Glutamatergic neuron (in vitro differentiated cells): ENCODE measurements at regions not wholly inside any gene's neighbourhood (a gene's known extent, or its start where the extent isn't known, plus 50 kb on each side); places are given as distances from the start of the nearest gene placed in this dataset.

Experiments used
- DNase-seq: peaks from one replicate; pipeline ENCODE4 v3.0.0; 2022
- H3K27ac Mint-ChIP-seq: one replicate; pipeline ENCODE4 v1.8.0; 2020; ENCODE audit warnings: mild to moderate bottlenecking, mixed read lengths, inconsistent platforms; ENCODE audit not compliant: unreplicated experiment
- H3K27me3 Mint-ChIP-seq: one replicate; pipeline ENCODE4 v1.8.0; 2020; ENCODE audit warnings: mild to moderate bottlenecking, moderate library complexity, mixed read lengths, inconsistent platforms; ENCODE audit not compliant: unreplicated experiment
- H3K36me3 Mint-ChIP-seq: one replicate; pipeline ENCODE4 v1.8.0; 2020; ENCODE audit warnings: mild to moderate bottlenecking, mixed read lengths, inconsistent platforms; ENCODE audit not compliant: unreplicated experiment
- H3K4me1 Mint-ChIP-seq: one replicate; pipeline ENCODE4 v1.8.0; 2020; ENCODE audit warnings: mild to moderate bottlenecking, low read depth, mixed read lengths, inconsistent platforms; ENCODE audit not compliant: unreplicated experiment
- H3K4me3 Mint-ChIP-seq: one replicate; pipeline ENCODE4 v1.8.0; 2020; ENCODE audit warnings: mild to moderate bottlenecking, mixed read lengths, inconsistent platforms; ENCODE audit not compliant: unreplicated experiment
- H3K9me3 Mint-ChIP-seq: one replicate; pipeline ENCODE4 v1.8.0; 2020; ENCODE audit warnings: mild to moderate bottlenecking, moderate library complexity, mixed read lengths, inconsistent platforms; ENCODE audit not compliant: unreplicated experiment
- CTCF ChIP-seq: fragments of 200-600 bp; sonication (generic); IDR thresholded peaks from one replicate; pipeline ENCODE4 v1.5.0; 2021; ENCODE audit not compliant: partially characterized antibody, unreplicated experiment

GRCh38 chr11:38461751-38462150 is 1863.7 kb upstream of the RAG2 start:
- Mint-ChIP-seq H3K36me3 (no peaks in the 10 kb centered on the region), H3K4me3 (no peak overlapping the region), H3K9me3 (no peaks in the 10 kb centered on the region), H3K27ac (no peak overlapping the region), H3K4me1 (no peaks in the 10 kb centered on the region), H3K27me3 (no peaks in the 10 kb centered on the region)
- no peak for TF ChIP-seq CTCF
- DNase-seq, result no peak

- H3K4me3 Mint-ChIP-seq, result no peak overlapping the region
- H3K27ac Mint-ChIP-seq, result no peak overlapping the region
- no peaks in the 10 kb centered on the region for H3K4me1 Mint-ChIP-seq
- H3K9me3 Mint-ChIP-seq, result no peaks in the 10 kb centered on the region
- DNase-seq, result peak; percentile 23
- no peaks in the 10 kb centered on the region for H3K27me3 Mint-ChIP-seq
- TF ChIP-seq CTCF, result no peak
- no peaks in the 10 kb centered on the region for H3K36me3 Mint-ChIP-seq
Observed at GRCh38 chr11:38460896-38461295, 1862.9 kb upstream of the RAG2 start.

- Mint-ChIP-seq H3K27me3 (no peaks in the 10 kb centered on the region), H3K36me3 (no peaks in the 10 kb centered on the region), H3K9me3 (no peaks in the 10 kb centered on the region), H3K27ac (no peak overlapping the region), H3K4me3 (no peak overlapping the region), H3K4me1 (no peaks in the 10 kb centered on the region)
- no peak for TF ChIP-seq CTCF
- no peak for DNase-seq
Observed at GRCh38 chr11:38460429-38460828, 1862.4 kb upstream of the RAG2 start.

GRCh38 chr11:38456371-38456770 is 1858.3 kb upstream of the RAG2 start:
- no peaks in the 10 kb centered on the region for H3K36me3 Mint-ChIP-seq
- H3K27ac Mint-ChIP-seq, result no peak overlapping the region
- no peaks in the 10 kb centered on the region for H3K9me3 Mint-ChIP-seq
- DNase-seq, result no peak
- TF ChIP-seq CTCF, result no peak
- H3K27me3 Mint-ChIP-seq, result no peaks in the 10 kb centered on the region
- H3K4me3 Mint-ChIP-seq, result no peak overlapping the region
- no peaks in the 10 kb centered on the region for H3K4me1 Mint-ChIP-seq

- H3K27ac Mint-ChIP-seq, result no peak overlapping the region
- H3K4me3 Mint-ChIP-seq, result no peak overlapping the region
- H3K9me3 Mint-ChIP-seq, result no peaks in the 10 kb centered on the region
- H3K36me3 Mint-ChIP-seq, result no peaks in the 10 kb centered on the region
- no peaks in the 10 kb centered on the region for H3K4me1 Mint-ChIP-seq
- no peak for DNase-seq
- TF ChIP-seq CTCF, result no peak
- H3K27me3 Mint-ChIP-seq, result no peaks in the 10 kb centered on the region
Observed at GRCh38 chr11:38448284-38448683, 1850.2 kb upstream of the RAG2 start.
